ENCODE measurements at regions not wholly inside any gene's neighbourhood (a gene's known extent, or its start where the extent isn't known, plus 50 kb on each side); places are given as distances from the start of the nearest gene placed in this dataset.
"Not testable (repeated sequence)": the region's sequence is repeated elsewhere in the genome, so short reads cannot be mapped to it uniquely, and the experiment has no call there.

GRCh38 chr12:75941661-75942060, 89.9 kb downstream of the PHLDA1 start:
- 97% methylated on average over 31 of the region's 31 CpGs for WGBS
- H3K4me1 ChIP-seq (ENCODE audit: control insufficient read depth, insufficient read depth, low read length); ATAC-seq; DNase-seq; H3K9me3 ChIP-seq (ENCODE audit: control insufficient read depth, low read length); H3K4me3 ChIP-seq (ENCODE audit: low read length); H3K27ac ChIP-seq (ENCODE audit: low read length); intact Hi-C loops (cut with DNase I); H3K27me3 ChIP-seq (ENCODE audit: control insufficient read depth, insufficient read depth): not testable (repeated sequence)

- Histone ChIP-seq H3K4me1 (ENCODE audit: control insufficient read depth, insufficient read depth, low read length) (no peaks in the 10 kb centered on the region), H3K27ac (ENCODE audit: low read length) (no peak overlapping the region), H3K27me3 (ENCODE audit: control insufficient read depth, insufficient read depth) (no peaks in the 10 kb centered on the region), H3K4me3 (ENCODE audit: low read length) (no peak overlapping the region), H3K9me3 (ENCODE audit: control insufficient read depth, low read length) (no peaks in the 10 kb centered on the region)
- no peak for ATAC-seq
- WGBS, result 56% methylated on average over 5 of the region's 5 CpGs
- intact Hi-C loops (cut with DNase I), result loop anchor here in 2 of 4 donors (5.0 to 10.0 kb wide), 2 partner anchors 93 to 96 kb away; partner anchors contain the start of gene PHLDA1 (in 2 of the 2)
- no peak for DNase-seq
These were observed 92.4 kb downstream of the PHLDA1 start for GRCh38 chr12:75939016-75939642.

DNA sequence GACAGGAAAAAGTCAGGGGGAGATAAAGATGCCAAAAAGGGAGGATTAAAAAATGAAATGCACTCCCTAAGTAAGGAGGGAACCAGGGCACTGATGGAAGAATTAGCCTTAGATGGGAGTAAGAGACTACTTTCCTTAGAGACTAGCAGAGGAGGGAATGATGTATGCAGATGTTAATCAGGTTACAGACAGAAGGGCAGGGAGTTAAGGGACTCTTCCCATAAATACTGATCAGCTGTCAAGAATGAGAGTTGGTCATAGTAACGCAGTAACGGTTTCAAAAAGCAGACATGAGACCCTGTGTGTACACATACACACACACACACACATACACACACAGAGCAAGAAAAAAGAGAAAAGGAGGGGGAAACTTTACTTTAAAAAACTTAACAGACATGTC, 93.4 kb downstream of the PHLDA1 start:
- Histone ChIP-seq H3K4me3 (ENCODE audit: low read length) (no peak overlapping the region), H3K4me1 (ENCODE audit: control insufficient read depth, insufficient read depth, low read length) (peaks cover 2% of the 10 kb centered on the region), H3K9me3 (ENCODE audit: control insufficient read depth, low read length) (no peaks in the 10 kb centered on the region), H3K27me3 (ENCODE audit: control insufficient read depth, insufficient read depth) (no peaks in the 10 kb centered on the region), H3K27ac (ENCODE audit: low read length) (no peak overlapping the region)
- 89% methylated on average over 2 of the region's 2 CpGs for WGBS
- DNase-seq (no peak), ATAC-seq (no peak)
- intact Hi-C loops (cut with DNase I), result loop anchor here in 2 of 4 donors (5.0 to 10.0 kb wide), 2 partner anchors 94 to 97 kb away; partner anchors contain the start of gene PHLDA1 (in 2 of the 2)

DNA sequence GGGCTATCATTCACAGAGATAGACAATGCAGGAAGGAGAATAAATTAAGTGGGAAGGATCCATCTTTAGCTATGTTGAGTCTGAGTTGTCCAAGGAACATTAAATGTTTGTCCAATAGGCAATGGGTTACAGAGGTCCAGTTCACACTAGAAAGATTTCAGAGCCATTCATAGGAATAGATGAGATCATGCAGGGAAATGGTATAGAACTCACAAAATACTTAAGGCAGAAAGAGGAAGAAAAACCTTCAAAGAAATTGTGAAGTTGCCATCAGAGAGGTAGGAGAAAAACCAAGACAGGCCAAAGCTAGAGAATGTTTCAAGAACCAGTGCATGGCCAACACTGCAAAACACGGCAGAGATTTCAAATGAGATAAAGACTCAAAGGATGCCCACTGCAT, 94.1 kb downstream of the PHLDA1 start:
- 79% methylated on average over 1 of the region's 1 CpG for WGBS

GRCh38 chr12:75936515-75937440, 94.8 kb downstream of the PHLDA1 start:
- H3K27me3 ChIP-seq (ENCODE audit: control insufficient read depth, insufficient read depth), result no peaks in the 10 kb centered on the region
- H3K9me3 ChIP-seq (ENCODE audit: control insufficient read depth, low read length), result no peaks in the 10 kb centered on the region
- H3K4me3 ChIP-seq (ENCODE audit: low read length), result no peak overlapping the region
- DNase-seq (no peak), ATAC-seq (no peak)
- H3K27ac ChIP-seq (ENCODE audit: low read length), result no peak overlapping the region
- H3K4me1 ChIP-seq (ENCODE audit: control insufficient read depth, insufficient read depth, low read length), result peaks cover 4% of the 10 kb centered on the region
- WGBS, result 84% methylated on average over 5 of the region's 5 CpGs
- intact Hi-C loops (cut with DNase I), result loop anchor here in 2 of 4 donors (5.0 to 10.0 kb wide), 2 partner anchors 96 to 98 kb away; partner anchors contain the start of gene PHLDA1 (in 2 of the 2)

More for the DNA sequence above, 94.1 kb downstream of the PHLDA1 start:
- intact Hi-C loops (cut with DNase I), result loop anchor here in 2 of 4 donors (5.0 to 10.0 kb wide), 2 partner anchors 95 to 97 kb away; partner anchors contain the start of gene PHLDA1 (in 2 of the 2)
- ATAC-seq, result no peak
- H3K27me3 ChIP-seq (ENCODE audit: control insufficient read depth, insufficient read depth), result no peaks in the 10 kb centered on the region
- peaks cover 4% of the 10 kb centered on the region for H3K4me1 ChIP-seq (ENCODE audit: control insufficient read depth, insufficient read depth, low read length)
- H3K9me3 ChIP-seq (ENCODE audit: control insufficient read depth, low read length), result no peaks in the 10 kb centered on the region
- no peak overlapping the region for H3K4me3 ChIP-seq (ENCODE audit: low read length)
- no peak for DNase-seq
- no peak overlapping the region for H3K27ac ChIP-seq (ENCODE audit: low read length)

DNA sequence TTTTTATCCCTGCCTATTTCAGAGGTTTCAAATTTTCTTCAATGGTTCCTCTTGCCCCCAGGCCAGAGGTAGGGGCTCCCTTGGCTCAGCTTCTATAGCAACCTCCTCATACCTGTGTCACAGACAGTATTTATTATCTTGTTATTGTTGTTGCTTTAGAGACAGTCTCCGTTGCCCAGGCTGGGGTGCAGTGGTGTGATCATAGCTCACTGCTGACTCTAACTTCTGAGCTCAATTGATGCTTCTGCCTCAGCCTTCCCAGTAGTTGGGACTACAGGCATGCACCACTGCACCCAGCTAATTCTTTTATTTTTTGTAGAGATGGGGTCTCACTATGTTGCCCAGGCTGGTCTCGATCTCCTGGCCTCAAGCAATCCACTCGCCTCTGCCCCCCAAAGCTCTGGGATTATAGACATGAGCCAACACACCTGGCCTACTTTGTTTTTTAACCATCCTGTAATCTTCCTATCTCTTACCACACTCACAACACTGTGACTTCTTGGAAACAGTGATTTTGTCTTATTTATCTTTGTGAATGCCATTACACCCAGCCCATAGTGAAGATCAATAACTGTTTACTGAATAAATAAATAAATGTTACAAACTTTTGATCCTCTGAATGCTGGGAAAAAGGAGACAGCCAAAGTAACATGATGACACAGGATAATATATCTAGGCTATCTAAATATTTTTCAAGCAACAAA, 95.9 kb downstream of the PHLDA1 start:
- H3K4me3 ChIP-seq (ENCODE audit: low read length), result no peak overlapping the region
- intact Hi-C loops (cut with DNase I), result loop anchor here in 2 of 4 donors (5.0 to 10.0 kb wide), 2 partner anchors 97 to 99 kb away; partner anchors contain the start of gene PHLDA1 (in 2 of the 2)
- no peak overlapping the region for H3K27ac ChIP-seq (ENCODE audit: low read length)
- ATAC-seq (no peak), DNase-seq (no peak)
- no peaks in the 10 kb centered on the region for H3K27me3 ChIP-seq (ENCODE audit: control insufficient read depth, insufficient read depth)
- H3K4me1 ChIP-seq (ENCODE audit: control insufficient read depth, insufficient read depth, low read length), result peaks cover 4% of the 10 kb centered on the region
- no peaks in the 10 kb centered on the region for H3K9me3 ChIP-seq (ENCODE audit: control insufficient read depth, low read length)
- WGBS, result 95% methylated on average over 3 of the region's 3 CpGs

DNA sequence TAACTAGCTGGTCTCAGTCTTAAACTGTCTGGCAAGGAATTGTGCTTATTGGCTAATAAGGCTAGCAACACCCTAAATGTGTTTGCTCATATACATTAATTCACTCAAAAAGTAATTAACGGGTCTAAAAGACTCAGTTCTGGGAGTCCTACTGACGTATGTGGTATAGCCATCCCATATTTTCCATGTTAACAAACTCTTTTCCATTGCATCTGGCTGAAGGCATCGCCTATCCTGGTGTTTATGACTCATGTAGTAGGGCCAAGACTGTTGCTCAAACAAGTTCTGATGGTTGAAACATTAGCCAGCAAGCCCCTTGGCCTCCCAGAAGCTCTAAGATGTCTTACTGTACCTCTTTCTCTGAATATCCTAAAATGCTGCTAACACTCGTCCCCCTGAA, 98.5 kb downstream of the PHLDA1 start:
- Histone ChIP-seq H3K9me3 (ENCODE audit: control insufficient read depth, low read length) (no peaks in the 10 kb centered on the region), H3K27ac (ENCODE audit: low read length) (no peak overlapping the region), H3K4me1 (ENCODE audit: control insufficient read depth, insufficient read depth, low read length) (peaks cover 4% of the 10 kb centered on the region), H3K4me3 (ENCODE audit: low read length) (no peak overlapping the region), H3K27me3 (ENCODE audit: control insufficient read depth, insufficient read depth) (no peaks in the 10 kb centered on the region)
- intact Hi-C loops (cut with DNase I), result loop anchor here in 1 of 4 donors (10.0 kb wide), 1 partner anchor 102 kb away; the partner anchor contains the start of gene PHLDA1
- DNase-seq, result no peak
- WGBS, result 86% methylated on average over 4 of the region's 4 CpGs
- ATAC-seq, result peak in 1 of 2 donors; percentile 40

DNA sequence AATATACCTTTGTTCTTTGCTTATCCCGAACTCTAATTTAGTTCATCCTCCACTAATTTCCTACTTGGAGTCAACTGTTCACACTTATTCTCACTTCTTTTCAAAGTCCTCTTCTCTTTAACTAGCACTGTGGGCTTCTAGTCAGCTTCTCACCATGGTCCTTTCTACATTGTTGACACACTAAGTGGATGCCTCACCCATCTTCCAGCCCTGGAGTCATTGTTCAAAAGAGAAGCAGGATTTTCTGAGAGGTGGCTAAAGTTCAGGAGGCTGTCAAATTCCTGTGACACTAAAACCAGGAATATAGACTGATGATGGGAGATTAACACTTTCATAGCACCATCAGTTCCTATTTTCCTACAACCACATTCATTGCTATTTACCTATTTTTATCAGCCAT, 99.3 kb downstream of the PHLDA1 start:
- Histone ChIP-seq H3K9me3 (ENCODE audit: control insufficient read depth, low read length) (no peaks in the 10 kb centered on the region), H3K4me3 (ENCODE audit: low read length) (no peak overlapping the region), H3K27ac (ENCODE audit: low read length) (no peak overlapping the region), H3K4me1 (ENCODE audit: control insufficient read depth, insufficient read depth, low read length) (peaks cover 4% of the 10 kb centered on the region), H3K27me3 (ENCODE audit: control insufficient read depth, insufficient read depth) (no peaks in the 10 kb centered on the region)
- intact Hi-C loops (cut with DNase I), result loop anchor here in 1 of 4 donors (10.0 kb wide), 1 partner anchor 103 kb away; the partner anchor contains the start of gene PHLDA1
- WGBS, result 96% methylated on average over 1 of the region's 1 CpG
- DNase-seq, result no peak
- ATAC-seq, result no peak

DNA sequence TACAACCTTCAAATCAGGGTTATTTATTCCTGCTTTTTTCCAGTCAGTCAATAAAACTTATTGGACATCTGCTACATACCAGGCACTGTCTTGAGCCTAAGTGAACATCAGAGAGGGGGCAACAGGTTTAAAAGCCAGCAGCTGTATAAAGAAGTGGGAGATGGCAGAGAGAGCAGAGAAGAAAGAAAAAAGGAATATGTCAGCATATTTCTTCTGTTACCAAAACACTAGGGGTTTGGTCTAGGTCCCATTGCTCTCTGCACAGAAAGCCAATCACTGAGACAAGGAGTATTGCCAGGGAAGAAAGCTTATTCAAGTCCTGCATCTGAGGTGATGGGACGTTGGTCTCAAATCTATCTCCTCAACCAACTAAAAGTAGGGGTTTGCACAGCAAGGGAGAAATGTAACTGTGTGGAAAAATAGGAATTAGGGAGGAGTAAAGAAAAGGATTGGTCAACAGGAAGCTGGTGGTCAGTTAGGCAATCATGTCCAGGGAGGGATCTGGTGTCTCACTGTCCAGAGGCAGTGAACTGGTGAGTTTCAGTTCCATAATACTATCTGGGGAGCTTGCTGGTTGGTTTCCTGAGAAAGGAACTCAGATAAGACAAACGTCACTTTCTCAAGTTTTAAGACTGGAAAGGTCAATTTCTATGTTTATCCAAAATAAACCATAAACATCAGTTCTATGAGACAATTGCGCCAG, 107.5 kb downstream of the PHLDA1 start:
- Histone ChIP-seq H3K9me3 (ENCODE audit: control insufficient read depth, low read length) (peaks cover 3% of the 10 kb centered on the region), H3K4me3 (ENCODE audit: low read length) (no peak overlapping the region), H3K27me3 (ENCODE audit: control insufficient read depth, insufficient read depth) (no peaks in the 10 kb centered on the region), H3K27ac (ENCODE audit: low read length) (no peak overlapping the region), H3K4me1 (ENCODE audit: control insufficient read depth, insufficient read depth, low read length) (no peaks in the 10 kb centered on the region)
- WGBS, result 81% methylated on average over 3 of the region's 3 CpGs
- intact Hi-C loops (cut with DNase I), result no loop called here
- ATAC-seq (no peak), DNase-seq (no peak)

- 92% methylated on average over 3 of the region's 3 CpGs for WGBS
- no peak for ATAC-seq
- peaks cover 3% of the 10 kb centered on the region for H3K9me3 ChIP-seq (ENCODE audit: control insufficient read depth, low read length)
- no peak overlapping the region for H3K27ac ChIP-seq (ENCODE audit: low read length)
- intact Hi-C loops (cut with DNase I), result no loop called here
- DNase-seq, result no peak
- H3K27me3 ChIP-seq (ENCODE audit: control insufficient read depth, insufficient read depth), result no peaks in the 10 kb centered on the region
- H3K4me3 ChIP-seq (ENCODE audit: low read length), result no peak overlapping the region
- no peaks in the 10 kb centered on the region for H3K4me1 ChIP-seq (ENCODE audit: control insufficient read depth, insufficient read depth, low read length)
These were observed 108.5 kb downstream of the PHLDA1 start for GRCh38 chr12:75922944-75923642.

Measured in right cardiac atrium (tissue), 5 donors.